ENCODE measurements at regions not wholly inside any gene's neighbourhood (a gene's known extent, or its start where the extent isn't known, plus 50 kb on each side); places are given as distances from the start of the nearest gene placed in this dataset.
"Not testable (repeated sequence)": the region's sequence is repeated elsewhere in the genome, so short reads cannot be mapped to it uniquely, and the experiment has no call there.

GRCh38 chr13:22812793-22813192, 368.0 kb upstream of the SGCG start (continued):
- TF ChIP-seq RFX5 (IDR thresholded peaks at IDR 0.05; ENCODE audit: borderline replicate concordance, low read depth, low read length) (no peak), SIX5 (IDR thresholded peaks at IDR 0.05; ENCODE audit: low read depth, low read length) (no peak), JUND (IDR thresholded peaks at IDR 0.05; ENCODE audit: low read length) (no peak)

DNA sequence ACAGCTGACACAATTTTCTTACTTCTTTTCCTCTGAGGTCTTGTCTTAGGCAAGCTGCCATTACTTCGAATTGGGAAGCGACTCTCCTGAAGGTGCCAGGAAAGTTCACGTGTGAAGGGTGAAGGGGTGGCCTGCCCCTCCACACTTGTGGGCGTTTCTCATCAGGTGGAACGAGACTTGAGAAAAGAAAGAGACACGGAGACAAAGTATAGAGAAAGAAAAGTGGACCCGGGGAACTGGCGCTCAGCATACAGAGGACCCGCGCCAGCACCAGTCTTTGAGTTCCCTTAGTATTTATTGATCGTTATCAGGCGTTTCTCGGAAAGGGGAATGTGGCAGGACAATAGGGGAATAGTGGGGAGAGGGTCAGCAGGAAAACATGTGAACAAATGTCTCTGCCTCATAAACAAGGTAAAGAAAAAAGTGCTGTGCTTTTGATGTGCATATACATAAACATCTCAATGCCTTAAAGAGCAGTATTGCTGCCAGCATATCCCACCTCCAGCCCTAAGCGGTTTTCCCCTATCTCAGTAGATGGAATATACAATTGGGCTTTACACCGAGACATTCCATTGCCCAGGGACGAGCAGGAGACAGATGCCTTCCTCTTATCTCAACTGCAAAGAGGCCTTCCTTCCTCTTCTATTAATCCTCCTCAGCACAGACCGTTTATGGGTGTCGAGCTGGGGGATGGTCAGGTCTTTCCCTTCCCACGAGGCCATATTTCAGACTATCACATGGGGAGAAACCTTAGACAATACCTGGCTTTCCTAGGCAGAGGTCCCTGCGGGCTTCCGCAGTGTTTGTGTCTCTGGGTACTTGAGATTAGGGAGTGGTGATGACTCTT, 367.0 kb upstream of the SGCG start:
- H3K27me3 ChIP-seq (replicated peaks in 1 of 4; ENCODE audit: control insufficient read depth in 3 of 4, extremely low read depth in 1 of 4, insufficient read depth in 3 of 4, low read length in 3 of 4); H2BK12ac ChIP-seq (ENCODE audit: low read depth, low read length); H4K20me1 ChIP-seq (replicated peaks in 1 of 2; ENCODE audit: control insufficient read depth in 1 of 2, insufficient read depth in 2 of 2, low read length in 2 of 2); H2BK20ac ChIP-seq (ENCODE audit: low read length); H4K8ac ChIP-seq (ENCODE audit: extremely low read depth, insufficient read depth, low read length); H3K23me2 ChIP-seq (ENCODE audit: low read depth, low read length); H3K56ac ChIP-seq (replicated peaks; ENCODE audit: insufficient read length, low read depth, low read length); H3K23ac ChIP-seq (ENCODE audit: insufficient read length); H2BK120ac ChIP-seq (replicated peaks; ENCODE audit: low read depth, low read length); H3K79me2 ChIP-seq (ENCODE audit: control insufficient read depth in 1 of 2, insufficient read depth in 2 of 2, low read length in 2 of 2); H3K27ac ChIP-seq (ENCODE audit: low read depth, low read length); H2BK15ac ChIP-seq (ENCODE audit: low read length); H3K4me3 ChIP-seq (ENCODE audit: extremely low read depth in 1 of 4, insufficient read depth in 2 of 4, low read depth in 3 of 4, low read length in 4 of 4); H3K79me1 ChIP-seq (ENCODE audit: low read depth, low read length); POLR2A ChIA-PET (ENCODE audit: partially characterized antibody); H3K18ac ChIP-seq (ENCODE audit: extremely low read depth, low read length); FAIRE-seq; H2AK5ac ChIP-seq (ENCODE audit: low read depth, low read length); H3K9me3 ChIP-seq (ENCODE audit: insufficient read depth in 2 of 2, low read depth in 1 of 2, low read length in 1 of 2); H3K14ac ChIP-seq (ENCODE audit: insufficient read length); H3K9ac ChIP-seq (replicated peaks in 1 of 4; ENCODE audit: extremely low read depth in 1 of 4, low read depth in 3 of 4, low read length in 3 of 4); H4K5ac ChIP-seq (ENCODE audit: insufficient read length, low read depth, low read length); H3K36me3 ChIP-seq (ENCODE audit: control insufficient read depth in 2 of 4, insufficient read depth in 4 of 4, low read length in 3 of 4): not testable (repeated sequence)
- Histone ChIP-seq H2BK5ac (ENCODE audit: low read depth, low read length) (0 out of 2 replicates have a peak overlapping the region, but pooled peaks have one; percentile 2), H3K4me2 (ENCODE audit: insufficient read depth in 1 of 2, low read depth in 2 of 2, low read length in 2 of 2) (peak overlapping the region in 1 of 2 experiments; percentile 4; a peak in 2 of 4 replicates), H4K91ac (replicated peaks; ENCODE audit: insufficient read length, low read length) (peak overlapping the region; percentile 55), H3K4me1 (replicated peaks in 1 of 4; ENCODE audit: control insufficient read depth in 3 of 4, insufficient read depth in 4 of 4, low read length in 3 of 4) (peaks cover 0 to 11% (median 3%) of the 10 kb centered on the region in 4 experiments; a peak in 5 of 7 replicates), H2AFZ (ENCODE audit: low read length) (0 out of 2 replicates have a peak overlapping the region, but pooled peaks have one; percentile 58), H3K4ac (replicated peaks; ENCODE audit: insufficient read length, low read depth, low read length) (peak overlapping the region; percentile 32)
- CTCF ChIA-PET (ENCODE audit: partially characterized antibody) = interaction anchor here (1.1 to 1.2 kb wide), 3 partner anchors 8 to 175 kb away, joined by 3 read pairs; no protein-coding TSS in a partner anchor
- DNase-seq (ENCODE audit: low read depth in 1 of 2, low spot score in 2 of 2) = peak in 1 of 2 experiments; percentile 48
- 42% methylated on average over 15 of the region's 21 CpGs; no CpG with 5 or more reads in 1 of the 2 experiments for WGBS, 2 experiments (ENCODE audit: extremely low coverage in 1 of 2, insufficient coverage in 1 of 2, insufficient read length in 1 of 2, insufficient replicate concordance in 2 of 2, low coverage in 1 of 2, low lambda C conversion rate in 2 of 2, missing lambda C conversion rate in 1 of 2)
